Neural progenitor cell (in vitro differentiated cells): ENCODE measurements at regions not wholly inside any gene's neighbourhood (a gene's known extent, or its start where the extent isn't known, plus 50 kb on each side); places are given as distances from the start of the nearest gene placed in this dataset.

Source experiments
- DNase-seq: peaks from one replicate; pipeline ENCODE4 v3.0.0-alpha.2; 2016; ENCODE audit warnings: low spot score
- H2AFZ ChIP-seq: fragments of 200-600 bp; sonication (generic); replicated peaks from 2 replicates; pipeline ENCODE4 v1.6.1; 2016; ENCODE audit warnings: antibody characterized with exemption
- H3F3A ChIP-seq: fragments of 200-600 bp; sonication (generic); 2 replicates; pipeline ENCODE4 v1.6.1; 2016; ENCODE audit warnings: antibody characterized with exemption, low read depth
- H3K27ac ChIP-seq: fragments of 200-600 bp; sonication (generic); 2 replicates; pipeline ENCODE4 v1.5.1; 2016; ENCODE audit warnings: mild to moderate bottlenecking
- H3K27me3 ChIP-seq: fragments of 200-600 bp; sonication (generic); 2 replicates; pipeline ENCODE4 v1.6.1; 2016; ENCODE audit warnings: mild to moderate bottlenecking, moderate library complexity
- H3K36me3 ChIP-seq: fragments of 200-600 bp; sonication (generic); 2 replicates; pipeline ENCODE4 v1.5.1; 2016
- H3K4me1 ChIP-seq: fragments of 200-600 bp; sonication (generic); 2 replicates; pipeline ENCODE4 v1.6.1; 2016; ENCODE audit warnings: mixed run types
- H3K4me2 ChIP-seq: fragments of 200-600 bp; sonication (generic); 2 replicates; pipeline ENCODE4 v1.6.1; 2016
- H3K4me3 ChIP-seq: fragments of 200-600 bp; sonication (generic); 2 replicates; pipeline ENCODE4 v1.5.1; 2016
- H3K79me2 ChIP-seq: fragments of 200-600 bp; sonication (generic); 2 replicates; pipeline ENCODE4 v1.6.1; 2016; ENCODE audit warnings: low read depth
- H3K9ac ChIP-seq: fragments of 200-600 bp; sonication (generic); 2 replicates; pipeline ENCODE4 v1.6.1; 2016
- H3K9me3 ChIP-seq: fragments of 200-600 bp; sonication (generic); 2 replicates; pipeline ENCODE4 v1.5.1; 2016; ENCODE audit warnings: low read depth
- H4K20me1 ChIP-seq: fragments of 200-600 bp; sonication (generic); 2 replicates; pipeline ENCODE4 v1.6.1; 2016; ENCODE audit warnings: low read depth
- H3K27ac Mint-ChIP-seq: 3 replicates; pipeline ENCODE4 v1.8.0; 2021; ENCODE audit warnings: mixed read lengths
- H3K27me3 Mint-ChIP-seq: 2 replicates; pipeline ENCODE4 v1.8.0; 2022; ENCODE audit warnings: low read depth, mild to moderate bottlenecking, inconsistent platforms, moderate library complexity, mixed read lengths; ENCODE audit not compliant: insufficient read depth
- H3K36me3 Mint-ChIP-seq: 3 replicates; pipeline ENCODE4 v1.8.0; 2021; ENCODE audit warnings: mixed read lengths
- H3K4me1 Mint-ChIP-seq: 3 replicates; pipeline ENCODE4 v1.8.0; 2021; ENCODE audit warnings: mixed read lengths
- H3K4me3 Mint-ChIP-seq: 3 replicates; pipeline ENCODE4 v1.8.0; 2021; ENCODE audit warnings: mild to moderate bottlenecking, moderate library complexity, mixed read lengths
- H3K9me3 Mint-ChIP-seq: 3 replicates; pipeline ENCODE4 v1.8.0; 2020; ENCODE audit warnings: mixed read lengths
- CTCF ChIP-seq: fragments of 200-600 bp; sonication (generic); IDR thresholded peaks from 2 replicates; pipeline ENCODE4 v1.5.1; 2017; ENCODE audit warnings: antibody characterized with exemption, mild to moderate bottlenecking
- EZH2 ChIP-seq: fragments of 200-600 bp; sonication (generic); IDR thresholded peaks from 2 replicates; pipeline ENCODE4 v1.6.1; 2017; ENCODE audit warnings: antibody characterized with exemption, mild to moderate bottlenecking, moderate library complexity
- EZH2phosphoT487 ChIP-seq: fragments of 200-600 bp; sonication (generic); IDR thresholded peaks from 2 replicates; pipeline ENCODE4 v1.6.1; 2017; ENCODE audit warnings: antibody characterized with exemption

- no peaks in the 10 kb centered on the region for H3F3A ChIP-seq
- no peak overlapping the region for H3K27ac ChIP-seq
- H3K79me2 ChIP-seq, result no peaks in the 10 kb centered on the region
- Mint-ChIP-seq H3K27me3 (no peaks in the 10 kb centered on the region), H3K4me3 (no peak overlapping the region), H3K9me3 (peaks cover 3% of the 10 kb centered on the region), H3K27ac (no peak overlapping the region), H3K4me1 (no peaks in the 10 kb centered on the region), H3K36me3 (no peaks in the 10 kb centered on the region)
- H3K4me3 ChIP-seq, result no peak overlapping the region
- H3K4me1 ChIP-seq, result no peaks in the 10 kb centered on the region
- no peak overlapping the region for H2AFZ ChIP-seq
- H3K9ac ChIP-seq, result no peak overlapping the region
- H3K27me3 ChIP-seq, result peaks cover 6% of the 10 kb centered on the region
- no peaks in the 10 kb centered on the region for H4K20me1 ChIP-seq
- no peak overlapping the region for H3K4me2 ChIP-seq
- no peaks in the 10 kb centered on the region for H3K9me3 ChIP-seq
- DNase-seq, result peak; percentile 62
- TF ChIP-seq CTCF, result peak; percentile 65
- TF ChIP-seq EZH2, result no peak
- TF ChIP-seq EZH2phosphoT487, result no peak
- H3K36me3 ChIP-seq, result no peaks in the 10 kb centered on the region
Measured at GRCh38 chr2:209331291-209331844, 92.5 kb upstream of the MAP2 start.

- no peaks in the 10 kb centered on the region for H3K4me1 ChIP-seq
- peak; percentile 78 for DNase-seq
- no peak overlapping the region for H3K9ac ChIP-seq
- H3K9me3 Mint-ChIP-seq, result peaks cover 14% of the 10 kb centered on the region
- H3K27ac Mint-ChIP-seq, result no peak overlapping the region
- H3K36me3 ChIP-seq, result no peaks in the 10 kb centered on the region
- H3K27me3 ChIP-seq, result peaks cover 6% of the 10 kb centered on the region
- H3F3A ChIP-seq, result no peaks in the 10 kb centered on the region
- H3K4me1 Mint-ChIP-seq, result no peaks in the 10 kb centered on the region
- TF ChIP-seq EZH2phosphoT487, result no peak
- TF ChIP-seq CTCF, result peak; percentile 97
- no peak for TF ChIP-seq EZH2
- no peaks in the 10 kb centered on the region for H3K27me3 Mint-ChIP-seq
- no peak overlapping the region for H2AFZ ChIP-seq
- H3K4me3 ChIP-seq, result no peak overlapping the region
- peak overlapping the region; percentile 28 for H3K4me2 ChIP-seq
- no peaks in the 10 kb centered on the region for H3K36me3 Mint-ChIP-seq
- no peak overlapping the region for H3K27ac ChIP-seq
- no peaks in the 10 kb centered on the region for H4K20me1 ChIP-seq
- H3K9me3 ChIP-seq, result no peaks in the 10 kb centered on the region
- no peaks in the 10 kb centered on the region for H3K79me2 ChIP-seq
- no peak overlapping the region for H3K4me3 Mint-ChIP-seq
Measured at GRCh38 chr2:209334188-209335017, 89.4 kb upstream of the MAP2 start.

GRCh38 chr2:209340522-209340921 lies 83.3 kb upstream of the MAP2 start:
- Histone ChIP-seq H3K79me2 (no peaks in the 10 kb centered on the region), H3K4me2 (no peak overlapping the region), H2AFZ (no peak overlapping the region), H3K9me3 (no peaks in the 10 kb centered on the region), H3K4me3 (no peak overlapping the region), H3K27me3 (no peaks in the 10 kb centered on the region), H3K4me1 (no peaks in the 10 kb centered on the region), H4K20me1 (no peaks in the 10 kb centered on the region), H3K27ac (no peak overlapping the region), H3K36me3 (no peaks in the 10 kb centered on the region), H3K9ac (no peak overlapping the region), H3F3A (no peaks in the 10 kb centered on the region)
- Mint-ChIP-seq H3K27me3 (peaks cover 2% of the 10 kb centered on the region), H3K27ac (no peak overlapping the region), H3K4me3 (no peak overlapping the region), H3K4me1 (no peaks in the 10 kb centered on the region), H3K36me3 (peaks cover 2% of the 10 kb centered on the region), H3K9me3 (peaks cover 15% of the 10 kb centered on the region)
- TF ChIP-seq EZH2phosphoT487, result no peak
- TF ChIP-seq EZH2, result no peak
- no peak for TF ChIP-seq CTCF
- no peak for DNase-seq
